GM06990 (cell line): ENCODE measurements at regions not wholly inside any gene's neighbourhood (a gene's known extent, or its start where the extent isn't known, plus 50 kb on each side); places are given as distances from the start of the nearest gene placed in this dataset.

Experiments used
- DNase-seq: peaks from one replicate; pipeline ENCODE4 v3.0.0-alpha.2; 2011; ENCODE audit not compliant: insufficient read length; ENCODE audit errors: extremely low read depth
- H3K27me3 ChIP-seq: replicated peaks from 2 replicates; pipeline ENCODE4 v1.6.0; 2011; ENCODE audit warnings: low read length; ENCODE audit not compliant: control insufficient read depth, insufficient read depth
- H3K36me3 ChIP-seq: 2 replicates; pipeline ENCODE4 v1.5.1; 2011; ENCODE audit warnings: low read length; ENCODE audit not compliant: control insufficient read depth, insufficient read depth
- H3K4me3 ChIP-seq: replicated peaks from 2 replicates; pipeline ENCODE4 v1.5.1; 2011; ENCODE audit warnings: low read depth, mild to moderate bottlenecking, control low read depth, low read length
- CTCF ChIP-seq: IDR thresholded peaks from 2 replicates; pipeline ENCODE4 v1.5.1; 2011; ENCODE audit warnings: low read length, control low read depth, mild to moderate bottlenecking, inconsistent platforms; ENCODE audit not compliant: insufficient read depth, poor library complexity, severe bottlenecking

- no peaks in the 10 kb centered on the region for H3K27me3 ChIP-seq
- no peak for TF ChIP-seq CTCF
- no peak for DNase-seq
- H3K4me3 ChIP-seq, result no peak overlapping the region
- no peaks in the 10 kb centered on the region for H3K36me3 ChIP-seq
These were observed 384.0 kb downstream of the SFMBT2 start for GRCh38 chr10:7026818-7027217.

GRCh38 chr10:7025296-7025695 is 385.5 kb downstream of the SFMBT2 start:
- TF ChIP-seq CTCF, result no peak
- Histone ChIP-seq H3K27me3 (no peaks in the 10 kb centered on the region), H3K36me3 (no peaks in the 10 kb centered on the region), H3K4me3 (no peak overlapping the region)
- no peak for DNase-seq

GRCh38 chr10:7015457-7015856 is 395.4 kb downstream of the SFMBT2 start:
- DNase-seq, result no peak
- no peaks in the 10 kb centered on the region for H3K36me3 ChIP-seq
- TF ChIP-seq CTCF, result no peak
- H3K4me3 ChIP-seq, result no peak overlapping the region
- peaks cover 2% of the 10 kb centered on the region for H3K27me3 ChIP-seq

GRCh38 chr10:7014721-7015120 is 396.1 kb downstream of the SFMBT2 start:
- Histone ChIP-seq H3K36me3 (no peaks in the 10 kb centered on the region), H3K4me3 (no peak overlapping the region), H3K27me3 (peaks cover 2% of the 10 kb centered on the region)
- no peak for DNase-seq
- no peak for TF ChIP-seq CTCF

- Histone ChIP-seq H3K27me3 (no peaks in the 10 kb centered on the region; the same call in 1 of the 2 replicates), H3K4me3 (no peak overlapping the region), H3K36me3 (no peaks in the 10 kb centered on the region)
- no peak for DNase-seq
- TF ChIP-seq CTCF, result no peak
These were observed 398.8 kb downstream of the SFMBT2 start for GRCh38 chr10:7011994-7012393.

- no peak for TF ChIP-seq CTCF
- no peaks in the 10 kb centered on the region for H3K36me3 ChIP-seq
- DNase-seq, result no peak
- H3K27me3 ChIP-seq, result no peaks in the 10 kb centered on the region
- H3K4me3 ChIP-seq, result no peak overlapping the region
These were observed 402.2 kb downstream of the SFMBT2 start for GRCh38 chr10:7008645-7009044.
